AG08395 (cell line): ENCODE measurements at regions not wholly inside any gene's neighbourhood (a gene's known extent, or its start where the extent isn't known, plus 50 kb on each side); places are given as distances from the start of the nearest gene placed in this dataset.
A peak's percentile ranks its signal among the peaks of the same experiment; 100 is the strongest.
"Not testable (repeated sequence)": the region's sequence is repeated elsewhere in the genome, so short reads cannot be mapped to it uniquely, and the experiment has no call there.

Source experiments
- DNase-seq: peaks from one replicate; pipeline ENCODE4 v3.0.0; 2012; ENCODE audit warnings: mixed read lengths, low spot score

DNA sequence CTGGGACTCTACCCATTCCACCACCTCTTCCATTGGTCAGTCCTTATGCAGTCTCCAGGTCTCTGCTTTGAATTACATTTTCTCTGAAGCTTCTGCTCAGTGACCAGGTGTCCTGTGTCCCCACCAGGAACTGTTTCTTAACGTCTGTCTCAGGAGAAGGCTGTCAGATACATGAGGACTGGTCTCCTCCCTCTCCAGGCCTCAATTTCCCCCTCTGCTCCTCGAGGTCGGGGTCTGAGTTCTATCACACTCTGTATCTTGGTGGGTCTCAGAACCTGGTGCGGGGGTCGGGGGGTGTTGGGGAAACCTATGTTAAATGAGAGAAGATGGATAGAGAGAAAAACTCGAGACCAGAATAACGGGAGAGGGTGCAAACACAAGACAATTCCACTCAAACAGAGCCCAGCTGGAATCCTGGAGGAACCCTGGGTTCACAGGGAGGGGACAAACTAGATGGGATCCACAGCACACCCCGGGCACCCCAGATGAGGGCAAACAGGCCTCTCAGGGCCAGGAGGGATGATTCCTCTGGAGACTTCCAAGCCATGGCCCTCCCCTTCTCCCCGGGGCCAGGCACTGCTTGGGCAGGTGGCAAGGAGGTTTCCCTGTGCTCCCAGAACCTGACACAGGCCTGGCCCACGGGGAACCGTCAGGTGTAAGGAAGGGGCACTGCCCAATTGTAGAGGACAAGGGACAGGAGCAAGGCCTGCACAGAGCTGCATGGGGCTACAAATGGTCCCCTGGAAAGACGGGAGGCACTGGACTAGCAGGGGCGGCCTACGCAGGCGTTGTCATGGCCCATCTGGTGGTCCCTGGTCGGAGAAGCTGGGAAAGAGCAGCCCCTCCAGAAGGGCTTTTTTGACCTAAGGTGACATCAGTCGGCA, 313.2 kb upstream of the DIO3 start:
- no peak for DNase-seq

GRCh38 chr14:101248840-101249675, 312.2 kb upstream of the DIO3 start:
- DNase-seq: no peak

GRCh38 chr14:101249676-101250036, 311.6 kb upstream of the DIO3 start:
- no peak for DNase-seq

- DNase-seq: no peak
Measured at GRCh38 chr14:101250336-101250947, 310.9 kb upstream of the DIO3 start.

- DNase-seq: no peak
Measured at GRCh38 chr14:101250948-101251811, 310.1 kb upstream of the DIO3 start.

- DNase-seq: no peak
Measured at GRCh38 chr14:101251812-101252442, 309.4 kb upstream of the DIO3 start.

- no peak for DNase-seq
Measured at GRCh38 chr14:101252443-101253214, 308.7 kb upstream of the DIO3 start.

DNA sequence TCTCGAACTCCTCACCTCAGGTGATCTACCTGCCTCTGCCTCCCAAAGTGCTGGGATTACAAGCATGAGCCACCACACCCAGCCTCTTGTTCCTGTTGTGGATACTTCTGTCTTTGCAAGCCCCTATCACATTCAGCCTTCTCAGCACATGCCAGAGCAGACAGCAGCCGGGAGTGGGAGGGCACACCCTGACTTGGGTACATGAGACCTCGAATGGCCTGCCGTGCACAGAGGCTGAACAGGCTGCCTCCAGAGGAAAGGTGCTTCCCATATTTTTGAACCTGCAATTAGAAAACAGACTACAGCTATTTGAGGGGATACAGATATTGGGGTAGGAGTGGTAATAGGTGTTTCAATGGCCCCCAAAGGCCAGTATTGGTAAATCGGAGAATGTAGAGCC, 307.3 kb upstream of the DIO3 start:
- no peak for DNase-seq

DNA sequence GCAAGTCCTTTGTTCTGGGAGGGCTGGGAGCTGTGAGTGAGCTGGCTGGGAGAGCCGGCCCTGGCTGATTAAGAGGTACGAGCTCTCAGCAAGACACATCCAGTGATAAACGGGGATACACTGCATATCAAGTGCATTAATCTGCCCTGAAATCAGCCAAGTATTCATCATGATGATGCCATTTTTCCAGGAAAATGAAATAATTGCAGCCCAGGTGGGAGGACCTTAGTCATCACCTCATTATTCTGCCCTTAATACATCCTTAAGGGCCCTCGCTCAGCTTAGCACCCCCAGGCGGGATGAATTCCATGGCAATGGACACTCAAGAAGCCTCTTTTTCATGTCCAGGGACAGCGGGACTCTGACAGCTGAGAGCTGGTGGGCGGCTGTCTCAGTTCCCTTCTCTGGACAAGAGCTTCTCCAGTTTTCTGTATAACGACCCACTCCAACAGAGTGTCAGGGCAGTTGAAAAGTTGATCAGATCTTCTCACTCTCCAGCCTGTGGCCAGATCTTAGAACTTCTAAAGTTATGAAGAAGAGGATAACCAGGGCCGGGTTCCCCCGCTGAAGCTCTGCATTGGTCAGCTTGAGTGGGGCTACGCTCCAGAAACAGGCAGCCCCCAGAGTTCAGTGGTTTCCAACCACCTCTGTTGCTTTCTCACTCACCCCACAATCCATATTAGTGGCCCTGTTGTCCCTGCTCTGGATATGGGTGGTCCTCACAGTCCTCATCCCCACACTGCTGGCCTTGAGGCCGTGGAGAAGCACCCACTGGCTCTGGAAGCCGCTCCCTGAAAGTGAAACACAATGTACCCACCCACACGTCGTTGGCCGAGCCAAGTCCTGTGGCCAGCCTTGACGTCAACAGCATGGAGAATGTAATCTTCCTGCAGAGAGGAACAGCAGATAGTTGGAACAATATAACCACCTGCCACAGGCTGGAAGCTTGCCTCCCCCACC, 306.2 kb upstream of the DIO3 start:
- DNase-seq: no peak

- DNase-seq: no peak
Measured at GRCh38 chr14:101255765-101256125, 305.6 kb upstream of the DIO3 start.

- peak; percentile 0 for DNase-seq
Measured at GRCh38 chr14:101256266-101256665, 305.0 kb upstream of the DIO3 start.

DNA sequence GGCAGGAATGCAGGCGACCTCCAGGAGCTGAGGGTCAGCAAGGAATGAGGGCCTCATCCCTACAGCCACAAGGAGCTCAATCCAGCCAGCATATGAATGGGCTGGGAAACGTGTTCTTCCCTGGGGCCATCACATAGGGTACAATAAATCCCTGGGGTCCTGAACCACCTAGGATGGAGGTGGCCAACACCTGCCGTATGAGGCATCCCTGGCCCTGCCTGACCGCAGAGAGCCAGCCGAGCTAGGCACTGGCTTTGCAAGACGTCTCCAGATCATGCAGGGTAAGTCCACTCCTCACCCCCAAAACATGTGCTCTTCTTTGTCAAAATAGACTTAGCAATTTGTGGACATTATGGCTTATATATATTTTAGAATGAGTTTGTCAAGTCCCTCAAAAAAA, 303.7 kb upstream of the DIO3 start:
- no peak for DNase-seq

DNA sequence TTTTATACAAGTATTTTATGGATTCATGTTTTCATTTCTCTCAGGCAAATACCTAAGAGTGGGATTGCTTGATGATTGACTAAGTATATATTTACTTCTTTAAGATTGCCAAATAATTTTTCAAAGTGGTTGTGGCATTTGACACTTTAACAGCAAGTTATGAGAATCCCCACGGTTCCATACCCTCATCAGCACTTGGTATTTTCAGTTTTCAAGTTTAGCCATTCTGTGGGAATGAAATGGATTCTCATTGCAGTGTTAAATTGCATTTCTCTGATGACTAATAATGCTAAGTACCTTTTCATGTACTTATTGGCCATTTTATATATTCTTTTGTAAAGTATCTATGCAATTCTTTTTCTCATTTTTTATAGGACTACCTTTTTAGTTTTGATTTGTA, 301.5 kb upstream of the DIO3 start:
- DNase-seq: no peak

- not testable (repeated sequence) for DNase-seq
Measured at GRCh38 chr14:101266441-101266840, 294.9 kb upstream of the DIO3 start.

DNA sequence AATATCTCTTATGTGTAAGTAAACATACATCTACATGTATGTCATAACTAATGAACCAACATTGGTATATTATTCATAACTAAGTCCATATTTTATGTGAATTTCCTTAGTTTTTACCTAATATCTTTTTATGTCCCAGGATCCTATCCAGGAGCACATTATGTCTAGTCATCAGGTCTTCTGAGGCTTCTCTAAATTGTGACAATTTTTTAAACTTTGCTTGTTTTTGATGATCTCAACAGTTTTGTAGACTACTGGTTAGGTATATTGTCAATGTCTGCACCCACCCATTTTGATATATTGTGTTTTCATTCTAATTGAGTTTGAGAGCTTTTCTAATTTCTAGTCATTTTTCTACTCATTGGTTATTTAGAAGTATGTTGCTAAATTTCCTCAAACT, 288.2 kb upstream of the DIO3 start:
- no peak for DNase-seq

GRCh38 chr14:101276309-101277091, 284.8 kb upstream of the DIO3 start:
- DNase-seq: no peak

GRCh38 chr14:101282418-101282817, 278.9 kb upstream of the DIO3 start:
- DNase-seq: no peak

- DNase-seq: no peak
Measured at GRCh38 chr14:101284711-101285110, 276.6 kb upstream of the DIO3 start.
